ENCODE measurements at regions not wholly inside any gene's neighbourhood (a gene's known extent, or its start where the extent isn't known, plus 50 kb on each side); places are given as distances from the start of the nearest gene placed in this dataset.

DNA sequence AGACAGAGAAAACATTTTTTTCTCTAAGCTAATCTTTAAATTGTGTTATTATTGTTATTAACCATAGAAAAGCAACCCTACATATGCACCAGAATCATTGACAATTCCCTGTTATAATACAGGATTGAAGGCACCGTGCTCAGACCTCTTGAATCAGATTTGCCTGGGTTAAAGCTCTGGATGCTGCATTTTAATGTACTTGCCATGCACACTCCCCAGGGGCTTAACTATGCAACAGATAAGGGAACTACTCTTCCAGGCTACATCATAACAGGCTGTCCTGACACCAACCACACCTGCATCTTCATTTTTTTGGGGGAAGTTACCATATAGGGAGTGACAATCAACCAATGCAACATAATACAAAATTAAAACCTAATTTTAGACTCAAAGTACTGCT is 1187.6 kb upstream of the CDH8 start:
- intact Hi-C loops (cut with DNase I) = no loop called here

DNA sequence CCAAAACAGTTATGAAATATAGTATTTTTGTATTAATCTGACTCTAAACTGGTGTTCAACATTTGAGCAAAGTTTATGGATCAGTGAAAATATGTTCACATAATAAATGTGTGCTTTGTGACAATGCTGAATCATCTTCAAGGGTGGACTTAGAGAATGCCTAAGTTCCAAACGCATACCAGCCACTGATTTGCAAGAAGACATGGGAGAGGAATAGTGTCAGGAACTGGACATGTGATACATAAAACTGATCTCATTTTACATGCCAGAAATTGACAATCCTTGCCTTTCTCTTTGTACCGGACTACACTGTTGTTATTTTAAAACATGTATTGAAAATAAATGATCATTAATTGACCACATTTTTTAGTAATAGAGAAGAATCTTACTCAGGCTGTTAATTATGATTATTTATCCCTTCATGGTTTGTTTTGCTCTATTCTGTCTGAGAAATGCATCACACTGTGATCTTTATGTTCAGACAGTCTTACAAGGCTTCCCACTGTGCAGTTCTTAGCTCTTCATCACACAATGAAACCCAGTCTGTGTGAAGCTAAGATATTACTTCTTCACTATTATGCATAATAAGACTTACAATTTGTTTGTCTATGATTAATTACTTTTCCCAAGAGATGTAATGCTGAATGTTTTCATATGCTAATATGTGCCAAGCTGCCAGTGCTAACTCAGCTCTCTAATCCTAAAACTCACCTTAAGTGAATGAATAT is 1180.6 kb upstream of the CDH8 start:
- no peak for DNase-seq (ENCODE audit: extremely low spot score in 2 of 2)
- intact Hi-C loops (cut with DNase I) = no loop called here
- TF ChIP-seq CTCF (IDR thresholded peaks at IDR 0.05) (no peak), POLR2A (IDR thresholded peaks at IDR 0.05) (no peak), POLR2AphosphoS5 (IDR thresholded peaks at IDR 0.05; ENCODE audit: insufficient read depth in 1 of 2, low read depth in 1 of 2) (no peak)
- Histone ChIP-seq H3K27me3 (no peaks in the 10 kb centered on the region), H3K9me3 (no peaks in the 10 kb centered on the region), H3K4me3 (no peak overlapping the region), H3K27ac (no peak overlapping the region), H3K4me1 (no peaks in the 10 kb centered on the region), H3K36me3 (no peaks in the 10 kb centered on the region)

More for the DNA sequence above, 1187.6 kb upstream of the CDH8 start:
- H3K4me1 ChIP-seq = no peaks in the 10 kb centered on the region
- no peak for DNase-seq (ENCODE audit: extremely low spot score in 2 of 2)
- H3K9me3 ChIP-seq = no peaks in the 10 kb centered on the region
- H3K36me3 ChIP-seq = no peaks in the 10 kb centered on the region
- no peak overlapping the region for H3K4me3 ChIP-seq
- H3K27me3 ChIP-seq = no peaks in the 10 kb centered on the region
- no peak overlapping the region for H3K27ac ChIP-seq
- TF ChIP-seq CTCF (IDR thresholded peaks at IDR 0.05) (no peak), POLR2A (IDR thresholded peaks at IDR 0.05) (no peak), POLR2AphosphoS5 (IDR thresholded peaks at IDR 0.05; ENCODE audit: insufficient read depth in 1 of 2, low read depth in 1 of 2) (no peak)

- H3K9me3 ChIP-seq = no peaks in the 10 kb centered on the region
- no peak for DNase-seq (ENCODE audit: extremely low spot score in 2 of 2)
- no peaks in the 10 kb centered on the region for H3K4me1 ChIP-seq
- intact Hi-C loops (cut with DNase I) = no loop called here
- H3K27me3 ChIP-seq = no peaks in the 10 kb centered on the region
- H3K27ac ChIP-seq = no peak overlapping the region
- TF ChIP-seq POLR2A (IDR thresholded peaks at IDR 0.05) (no peak), POLR2AphosphoS5 (IDR thresholded peaks at IDR 0.05; ENCODE audit: insufficient read depth in 1 of 2, low read depth in 1 of 2) (no peak), CTCF (IDR thresholded peaks at IDR 0.05) (no peak)
- no peak overlapping the region for H3K4me3 ChIP-seq
- no peaks in the 10 kb centered on the region for H3K36me3 ChIP-seq
These were observed 1165.6 kb upstream of the CDH8 start for GRCh38 chr16:63201851-63202250.

DNA sequence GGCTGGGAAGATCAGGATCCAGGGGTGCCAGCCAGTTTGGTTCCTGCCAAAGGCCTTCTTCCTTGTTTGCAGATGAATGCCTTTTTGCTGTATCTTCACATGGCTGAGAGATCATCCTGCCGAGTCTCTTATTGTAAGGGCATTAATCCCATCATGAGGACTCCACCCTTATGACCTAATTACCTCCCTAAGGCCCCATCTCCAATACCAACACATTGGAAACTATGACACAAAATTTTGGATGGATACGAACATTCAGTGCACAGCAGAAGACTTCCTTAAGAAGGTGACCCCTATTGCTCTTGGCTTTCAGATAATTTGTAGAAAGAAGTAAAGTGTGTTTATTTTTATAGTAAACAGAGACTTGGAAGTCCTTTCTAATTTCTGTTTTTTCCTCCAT is 1164.7 kb upstream of the CDH8 start:
- H3K27me3 ChIP-seq = no peaks in the 10 kb centered on the region
- no peaks in the 10 kb centered on the region for H3K36me3 ChIP-seq
- H3K4me1 ChIP-seq = no peaks in the 10 kb centered on the region
- DNase-seq (ENCODE audit: extremely low spot score in 2 of 2) = no peak
- no peak overlapping the region for H3K4me3 ChIP-seq
- no peak overlapping the region for H3K27ac ChIP-seq
- TF ChIP-seq CTCF (IDR thresholded peaks at IDR 0.05) (no peak), POLR2AphosphoS5 (IDR thresholded peaks at IDR 0.05; ENCODE audit: insufficient read depth in 1 of 2, low read depth in 1 of 2) (no peak), POLR2A (IDR thresholded peaks at IDR 0.05) (no peak)
- intact Hi-C loops (cut with DNase I) = no loop called here
- no peaks in the 10 kb centered on the region for H3K9me3 ChIP-seq

GRCh38 chr16:63195336-63195735 is 1159.1 kb upstream of the CDH8 start:
- intact Hi-C loops (cut with DNase I) = no loop called here
- no peak for DNase-seq (ENCODE audit: extremely low spot score in 2 of 2)
- no peaks in the 10 kb centered on the region for H3K36me3 ChIP-seq
- H3K27me3 ChIP-seq = no peaks in the 10 kb centered on the region
- no peaks in the 10 kb centered on the region for H3K4me1 ChIP-seq
- TF ChIP-seq CTCF (IDR thresholded peaks at IDR 0.05) (no peak), POLR2AphosphoS5 (IDR thresholded peaks at IDR 0.05; ENCODE audit: insufficient read depth in 1 of 2, low read depth in 1 of 2) (no peak), POLR2A (IDR thresholded peaks at IDR 0.05) (no peak)
- H3K27ac ChIP-seq = no peak overlapping the region
- H3K9me3 ChIP-seq = no peaks in the 10 kb centered on the region
- H3K4me3 ChIP-seq = no peak overlapping the region

All from vagina (tissue), 2 donors.